HG03108 (cell line): ENCODE measurements at regions not wholly inside any gene's neighbourhood (a gene's known extent, or its start where the extent isn't known, plus 50 kb on each side); places are given as distances from the start of the nearest gene placed in this dataset.

Experiments
- ATAC-seq: cut with Tn5 transposase; IDR thresholded peaks from one replicate; pipeline ENCODE4 v1.9.1; 2021; ENCODE audit warnings: moderate library complexity; ENCODE audit not compliant: unreplicated experiment

- no peak for ATAC-seq
These were observed 475.0 kb upstream of the SULF2 start for GRCh38 chr20:48260129-48260756.

- no peak for ATAC-seq
These were observed 474.2 kb upstream of the SULF2 start for GRCh38 chr20:48259456-48259855.

GRCh38 chr20:48257833-48258232, 472.6 kb upstream of the SULF2 start:
- ATAC-seq, result no peak

- ATAC-seq, result no peak
These were observed 462.7 kb upstream of the SULF2 start for GRCh38 chr20:48247961-48248360.

- ATAC-seq, result no peak
These were observed 460.9 kb upstream of the SULF2 start for GRCh38 chr20:48246061-48246790.

GRCh38 chr20:48242623-48243022, 457.3 kb upstream of the SULF2 start:
- no peak for ATAC-seq

GRCh38 chr20:48241482-48241881, 456.2 kb upstream of the SULF2 start:
- no peak for ATAC-seq

GRCh38 chr20:48238781-48239180, 453.5 kb upstream of the SULF2 start:
- ATAC-seq, result no peak

GRCh38 chr20:48238326-48238725, 453.0 kb upstream of the SULF2 start:
- no peak for ATAC-seq

GRCh38 chr20:48236000-48236970, 451.0 kb upstream of the SULF2 start:
- ATAC-seq, result no peak

GRCh38 chr20:48234951-48235350, 449.7 kb upstream of the SULF2 start:
- no peak for ATAC-seq

GRCh38 chr20:48231253-48231930, 446.1 kb upstream of the SULF2 start:
- no peak for ATAC-seq

- ATAC-seq, result no peak
These were observed 444.9 kb upstream of the SULF2 start for GRCh38 chr20:48230216-48230615.

- ATAC-seq, result no peak
These were observed 442.1 kb upstream of the SULF2 start for GRCh38 chr20:48227381-48227780.

GRCh38 chr20:48226642-48227041, 441.4 kb upstream of the SULF2 start:
- no peak for ATAC-seq

- no peak for ATAC-seq
These were observed 439.3 kb upstream of the SULF2 start for GRCh38 chr20:48224533-48225050.

- no peak for ATAC-seq
These were observed 438.4 kb upstream of the SULF2 start for GRCh38 chr20:48223715-48224114.

- ATAC-seq, result no peak
These were observed 437.4 kb upstream of the SULF2 start for GRCh38 chr20:48222595-48223180.

GRCh38 chr20:48220033-48220633, 434.9 kb upstream of the SULF2 start:
- no peak for ATAC-seq

- ATAC-seq, result no peak
These were observed 434.0 kb upstream of the SULF2 start for GRCh38 chr20:48219306-48219705.
